GM12872 (cell line): ENCODE measurements at regions not wholly inside any gene's neighbourhood (a gene's known extent, or its start where the extent isn't known, plus 50 kb on each side); places are given as distances from the start of the nearest gene placed in this dataset.

Experiments used
- TF ChIP-seq, protein P1 (sequence below): IDR thresholded peaks from 3 replicates; pipeline ENCODE4 v1.5.1; 2011; ENCODE audit warnings: low read depth, mild to moderate bottlenecking, low read length, moderate library complexity; ENCODE audit not compliant: insufficient read depth

DNA sequence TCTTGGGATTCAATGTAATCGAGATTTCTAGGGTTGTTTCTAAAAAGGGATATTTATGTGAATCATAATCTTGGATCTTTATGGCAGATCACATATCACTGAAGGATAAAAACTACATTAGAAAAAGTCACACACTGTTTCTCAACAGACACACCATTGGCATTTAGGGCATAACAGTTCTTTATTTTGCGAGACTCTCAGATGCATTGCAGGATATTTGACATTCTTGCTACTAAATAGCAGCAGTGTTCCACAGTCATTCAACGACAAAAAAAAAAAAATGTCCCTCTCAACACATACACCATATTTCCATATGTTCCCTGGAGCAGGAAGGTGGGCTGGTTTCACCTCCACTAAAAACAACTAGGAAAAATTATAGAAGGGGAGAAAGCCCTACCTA, 243.4 kb upstream of the PCDH18 start:
- TF ChIP-seq, protein P1, sequence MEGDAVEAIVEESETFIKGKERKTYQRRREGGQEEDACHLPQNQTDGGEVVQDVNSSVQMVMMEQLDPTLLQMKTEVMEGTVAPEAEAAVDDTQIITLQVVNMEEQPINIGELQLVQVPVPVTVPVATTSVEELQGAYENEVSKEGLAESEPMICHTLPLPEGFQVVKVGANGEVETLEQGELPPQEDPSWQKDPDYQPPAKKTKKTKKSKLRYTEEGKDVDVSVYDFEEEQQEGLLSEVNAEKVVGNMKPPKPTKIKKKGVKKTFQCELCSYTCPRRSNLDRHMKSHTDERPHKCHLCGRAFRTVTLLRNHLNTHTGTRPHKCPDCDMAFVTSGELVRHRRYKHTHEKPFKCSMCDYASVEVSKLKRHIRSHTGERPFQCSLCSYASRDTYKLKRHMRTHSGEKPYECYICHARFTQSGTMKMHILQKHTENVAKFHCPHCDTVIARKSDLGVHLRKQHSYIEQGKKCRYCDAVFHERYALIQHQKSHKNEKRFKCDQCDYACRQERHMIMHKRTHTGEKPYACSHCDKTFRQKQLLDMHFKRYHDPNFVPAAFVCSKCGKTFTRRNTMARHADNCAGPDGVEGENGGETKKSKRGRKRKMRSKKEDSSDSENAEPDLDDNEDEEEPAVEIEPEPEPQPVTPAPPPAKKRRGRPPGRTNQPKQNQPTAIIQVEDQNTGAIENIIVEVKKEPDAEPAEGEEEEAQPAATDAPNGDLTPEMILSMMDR: no peak

- TF ChIP-seq, protein P1: no peak
These were observed 242.2 kb upstream of the PCDH18 start for GRCh38 chr4:137774501-137774900.

GRCh38 chr4:137768881-137769280, 236.6 kb upstream of the PCDH18 start:
- TF ChIP-seq, protein P1: no peak

DNA sequence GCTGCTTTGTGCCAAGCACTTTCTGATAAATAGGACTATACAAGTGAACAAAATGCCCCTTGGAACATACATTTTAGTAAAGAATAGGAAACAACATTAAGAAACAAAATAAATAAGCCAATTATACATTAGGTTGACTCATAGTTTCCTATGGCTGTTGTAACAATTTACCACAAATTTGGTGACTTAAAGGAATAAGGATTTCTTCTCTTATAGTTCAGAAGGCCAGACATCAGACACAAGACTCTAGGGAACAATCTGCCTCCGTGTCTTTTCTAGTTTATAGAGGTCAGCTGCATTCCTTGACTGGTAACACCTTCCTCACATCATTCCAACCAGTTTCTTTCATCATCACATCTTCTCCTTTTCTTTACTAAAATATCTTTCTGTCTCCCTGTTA, 235.9 kb upstream of the PCDH18 start:
- TF ChIP-seq, protein P1: no peak

DNA sequence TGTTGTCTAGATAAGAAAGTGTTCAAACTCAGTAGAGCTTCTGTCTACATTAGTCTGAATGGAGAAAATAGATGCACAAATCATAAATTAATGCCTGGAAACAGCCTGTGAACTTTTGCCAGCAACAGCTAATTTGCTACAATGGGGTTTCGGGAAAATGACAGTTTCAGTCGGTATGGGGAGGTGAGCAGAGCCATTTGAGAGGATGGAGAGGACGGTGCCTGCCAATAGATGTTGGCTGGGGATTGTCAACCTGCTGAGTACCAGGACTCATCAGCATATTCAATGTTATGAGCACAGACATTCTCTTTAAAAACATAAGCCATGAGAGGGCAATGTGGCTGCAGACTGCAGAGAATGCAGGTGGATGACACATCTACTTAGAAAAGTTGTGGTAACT, 230.3 kb upstream of the PCDH18 start:
- TF ChIP-seq, protein P1: no peak

DNA sequence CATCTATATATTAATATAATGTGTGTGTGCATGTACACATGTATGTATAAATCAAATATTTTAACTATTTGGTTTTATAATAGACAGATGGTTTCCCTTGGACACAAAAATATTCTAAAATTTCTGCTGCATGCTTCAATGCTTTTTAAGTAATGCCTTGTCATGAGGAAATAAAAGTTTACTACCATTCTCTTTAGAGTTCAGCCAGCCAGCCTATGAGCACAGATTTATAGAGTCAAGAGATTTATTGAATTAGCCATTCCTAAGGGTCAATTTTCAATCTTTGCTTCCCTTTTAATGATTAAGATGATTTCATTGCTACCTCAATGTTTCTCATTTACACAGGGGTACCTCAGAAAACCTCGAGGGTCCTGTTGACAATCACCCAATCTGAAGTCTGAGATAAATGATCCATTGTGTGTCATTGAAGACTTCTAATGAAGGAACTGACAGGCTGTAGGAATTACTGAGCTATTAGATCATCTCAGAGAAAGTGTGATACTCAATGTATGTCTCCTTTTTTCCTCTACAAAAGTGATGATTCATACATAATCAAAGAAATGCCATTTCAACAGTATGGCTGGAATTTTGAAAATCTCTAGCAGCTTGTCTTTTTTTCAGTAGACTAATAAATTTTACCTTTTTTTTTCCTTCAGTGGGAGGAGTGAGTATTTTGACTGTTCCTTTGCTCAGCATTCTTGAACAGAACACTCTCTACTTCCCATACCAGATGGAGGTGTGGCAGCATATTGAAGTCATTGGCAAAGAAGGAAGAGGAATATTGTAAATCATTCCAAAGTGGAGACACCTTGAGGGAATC, 222.6 kb upstream of the PCDH18 start:
- TF ChIP-seq, protein P1: no peak

- TF ChIP-seq, protein P1: no peak
These were observed 217.2 kb upstream of the PCDH18 start for GRCh38 chr4:137749466-137749865.
